Prostate gland (tissue), 2 donors: ENCODE measurements at regions not wholly inside any gene's neighbourhood (a gene's known extent, or its start where the extent isn't known, plus 50 kb on each side); places are given as distances from the start of the nearest gene placed in this dataset.

Experiments
- DNase-seq: peaks from one replicate; pipeline ENCODE4 v3.0.0-alpha.2; 2019; ENCODE audit warnings: low spot score
- H3K27ac ChIP-seq, 2 donors: fragments of 200-600 bp; sonication (generic); 2 replicates each; pipeline ENCODE4 v1.5.1; 2017 to 2019
- H3K27me3 ChIP-seq: fragments of 200-600 bp; sonication (generic); replicated peaks from 2 replicates; pipeline ENCODE4 v1.5.1; 2019; ENCODE audit not compliant: insufficient read depth
- H3K36me3 ChIP-seq, 2 donors: fragments of 200-600 bp; sonication (generic); 1 replicate in 1 of 2; 2 replicates in 1 of 2; pipeline versions ENCODE4 v1.5.1 to v1.8.1; 2017 to 2019
- H3K4me1 ChIP-seq: fragments of 200-600 bp; sonication (generic); replicated peaks from 2 replicates; pipeline ENCODE4 v1.5.1; 2019
- H3K4me3 ChIP-seq, 2 donors: fragments of 200-600 bp; sonication (generic); 2 replicates each; pipeline ENCODE4 v1.5.1; 2017 to 2019
- H3K9me3 ChIP-seq: fragments of 200-600 bp; sonication (generic); 2 replicates; pipeline ENCODE4 v1.5.1; 2017
- CTCF ChIP-seq, 4 experiments: fragments of 200-600 bp in 2 of 4; fragments of 450-650 bp in 2 of 4; sonication (generic) in 2 of 4; IDR thresholded peaks; 1 replicate in 3 of 4; 2 replicates in 1 of 4; pipeline ENCODE4 v1.5.1; 2016 to 2019; ENCODE audit warnings: antibody characterized with exemption in 4 of 4, mild to moderate bottlenecking in 2 of 4, moderate library complexity in 2 of 4
- POLR2A ChIP-seq: fragments of 450-650 bp; IDR thresholded peaks from one replicate; pipeline ENCODE4 v1.6.1; 2016; ENCODE audit warnings: antibody characterized with exemption, mild to moderate bottlenecking
- POLR2AphosphoS5 ChIP-seq: sonication (generic); formaldehyde crosslinking; IDR thresholded peaks from one replicate; pipeline ENCODE4 v1.6.1; 2017; ENCODE audit warnings: antibody characterized with exemption
- WGBS: methylation state at CpG from one replicate; pipeline ENCODE4 v1.1.5; 2018; 5-methylcytosine and 5-hydroxymethylcytosine counted together
- intact Hi-C: fragments of 100-400 bp; cut with DNase I; formaldehyde crosslinking; loops from one replicate; pipeline ENCODE4 v1.14.2; 2022

GRCh38 chr1:195071461-195071860, 1536.8 kb downstream of the KCNT2 start:
- H3K27ac ChIP-seq, result no peak overlapping the region
- intact Hi-C loops, result no loop called here
- no peaks in the 10 kb centered on the region for H3K27me3 ChIP-seq
- no peaks in the 10 kb centered on the region for H3K9me3 ChIP-seq
- TF ChIP-seq POLR2A, result no peak
- no peak for TF ChIP-seq CTCF (IDR thresholded peaks at IDR 0.05)
- no peak for TF ChIP-seq POLR2AphosphoS5
- DNase-seq, result no peak
- no peaks in the 10 kb centered on the region for H3K36me3 ChIP-seq
- no peak overlapping the region for H3K4me3 ChIP-seq
- H3K4me1 ChIP-seq, result no peaks in the 10 kb centered on the region
- 69% methylated on average over 6 of the region's 6 CpGs for WGBS

- H3K9me3 ChIP-seq, result no peaks in the 10 kb centered on the region
- no peak overlapping the region for H3K27ac ChIP-seq
- H3K27me3 ChIP-seq, result no peaks in the 10 kb centered on the region
- H3K36me3 ChIP-seq, result no peaks in the 10 kb centered on the region
- 90% methylated on average over 5 of the region's 5 CpGs for WGBS
- no peak overlapping the region for H3K4me3 ChIP-seq
- DNase-seq, result no peak
- intact Hi-C loops, result no loop called here
- H3K4me1 ChIP-seq, result no peaks in the 10 kb centered on the region
- TF ChIP-seq POLR2AphosphoS5 (no peak), POLR2A (no peak), CTCF (IDR thresholded peaks at IDR 0.05) (no peak)
These were observed 1542.8 kb downstream of the KCNT2 start for GRCh38 chr1:195065437-195065836.

GRCh38 chr1:195064358-195064757, 1543.9 kb downstream of the KCNT2 start:
- 95% methylated on average over 1 of the region's 1 CpG for WGBS
- TF ChIP-seq CTCF (IDR thresholded peaks at IDR 0.05) (no peak), POLR2A (no peak), POLR2AphosphoS5 (no peak)
- Histone ChIP-seq H3K27ac (no peak overlapping the region), H3K27me3 (no peaks in the 10 kb centered on the region), H3K4me1 (no peaks in the 10 kb centered on the region), H3K4me3 (no peak overlapping the region), H3K9me3 (no peaks in the 10 kb centered on the region), H3K36me3 (no peaks in the 10 kb centered on the region)
- no peak for DNase-seq
- intact Hi-C loops, result no loop called here

- Histone ChIP-seq H3K27me3 (no peaks in the 10 kb centered on the region), H3K9me3 (no peaks in the 10 kb centered on the region), H3K27ac (no peak overlapping the region), H3K4me1 (no peaks in the 10 kb centered on the region), H3K36me3 (no peaks in the 10 kb centered on the region), H3K4me3 (no peak overlapping the region)
- intact Hi-C loops, result no loop called here
- TF ChIP-seq POLR2AphosphoS5 (no peak), POLR2A (no peak), CTCF (IDR thresholded peaks at IDR 0.05) (no peak)
- no peak for DNase-seq
- WGBS, result 94% methylated on average over 24 of the region's 27 CpGs
These were observed 1554.0 kb downstream of the KCNT2 start for GRCh38 chr1:195054217-195054687.

GRCh38 chr1:195053478-195053877, 1554.8 kb downstream of the KCNT2 start:
- Histone ChIP-seq H3K27me3 (no peaks in the 10 kb centered on the region), H3K9me3 (no peaks in the 10 kb centered on the region), H3K4me1 (no peaks in the 10 kb centered on the region), H3K4me3 (no peak overlapping the region), H3K36me3 (no peaks in the 10 kb centered on the region), H3K27ac (no peak overlapping the region)
- no peak for DNase-seq
- 44% methylated on average over 2 of the region's 2 CpGs for WGBS
- TF ChIP-seq POLR2AphosphoS5 (no peak), CTCF (IDR thresholded peaks at IDR 0.05) (no peak), POLR2A (no peak)
- intact Hi-C loops, result no loop called here
